NCI-H2196 (cell line): ENCODE measurements at regions not wholly inside any gene's neighbourhood (a gene's known extent, or its start where the extent isn't known, plus 50 kb on each side); places are given as distances from the start of the nearest gene placed in this dataset.

ENCODE experiments used
- DNase-seq: peaks from one replicate; lab custom pipeline; 2025; ENCODE audit not compliant: unreplicated experiment; lab: John Stamatoyannopoulos, UW

GRCh38 chr3:176798680-176799079, 398.6 kb downstream of the TBL1XR1 start:
- no peak for DNase-seq

GRCh38 chr3:176796371-176796770, 400.9 kb downstream of the TBL1XR1 start:
- no peak for DNase-seq

GRCh38 chr3:176795891-176796290, 401.4 kb downstream of the TBL1XR1 start:
- DNase-seq, result no peak

GRCh38 chr3:176794406-176794805, 402.9 kb downstream of the TBL1XR1 start:
- DNase-seq, result no peak

GRCh38 chr3:176789947-176790346, 407.3 kb downstream of the TBL1XR1 start:
- no peak for DNase-seq

GRCh38 chr3:176789281-176789705, 408.0 kb downstream of the TBL1XR1 start:
- DNase-seq, result no peak

GRCh38 chr3:176787506-176787905, 409.8 kb downstream of the TBL1XR1 start:
- no peak for DNase-seq

GRCh38 chr3:176785171-176785570, 412.1 kb downstream of the TBL1XR1 start:
- DNase-seq, result no peak

GRCh38 chr3:176780766-176781165, 416.5 kb downstream of the TBL1XR1 start:
- no peak for DNase-seq

GRCh38 chr3:176776622-176777175, 420.6 kb downstream of the TBL1XR1 start:
- no peak for DNase-seq

- DNase-seq, result no peak
Measured at GRCh38 chr3:176769547-176770190, 427.6 kb downstream of the TBL1XR1 start.

- no peak for DNase-seq
Measured at GRCh38 chr3:176767385-176767784, 429.9 kb downstream of the TBL1XR1 start.

GRCh38 chr3:176766862-176767261, 430.4 kb downstream of the TBL1XR1 start:
- DNase-seq, result no peak

- DNase-seq, result no peak
Measured at GRCh38 chr3:176765382-176765900, 431.8 kb downstream of the TBL1XR1 start.

GRCh38 chr3:176759815-176760506, 437.3 kb downstream of the TBL1XR1 start:
- no peak for DNase-seq

GRCh38 chr3:176757429-176757828, 439.9 kb downstream of the TBL1XR1 start:
- DNase-seq, result no peak

GRCh38 chr3:176755977-176756376, 441.3 kb downstream of the TBL1XR1 start:
- DNase-seq, result no peak

GRCh38 chr3:176755552-176755951, 441.7 kb downstream of the TBL1XR1 start:
- no peak for DNase-seq

GRCh38 chr3:176741664-176742047, 455.6 kb downstream of the TBL1XR1 start:
- DNase-seq, result no peak

GRCh38 chr3:176740906-176741663, 456.2 kb downstream of the TBL1XR1 start:
- DNase-seq, result no peak

GRCh38 chr3:176739159-176739558, 458.1 kb downstream of the TBL1XR1 start:
- no peak for DNase-seq
